RPMI7951 (cell line): ENCODE measurements at regions not wholly inside any gene's neighbourhood (a gene's known extent, or its start where the extent isn't known, plus 50 kb on each side); places are given as distances from the start of the nearest gene placed in this dataset.

Experiments
- DNase-seq: peaks from one replicate; pipeline ENCODE4 v3.0.0-alpha.2; 2012; ENCODE audit warnings: low read depth

GRCh38 chr1:4016351-4017130 lies 116.5 kb upstream of the C1orf174 start:
- DNase-seq = no peak

- DNase-seq = no peak
Observed at GRCh38 chr1:4017636-4018365, 117.7 kb upstream of the C1orf174 start.

- no peak for DNase-seq
Observed at GRCh38 chr1:4018466-4019146, 118.5 kb upstream of the C1orf174 start.

GRCh38 chr1:4019147-4019521 lies 119.1 kb upstream of the C1orf174 start:
- DNase-seq = no peak

- DNase-seq = no peak
Observed at GRCh38 chr1:4019606-4020331, 119.7 kb upstream of the C1orf174 start.

GRCh38 chr1:4020449-4020848 lies 120.4 kb upstream of the C1orf174 start:
- DNase-seq = no peak

GRCh38 chr1:4021136-4021973 lies 121.3 kb upstream of the C1orf174 start:
- no peak for DNase-seq

GRCh38 chr1:4021974-4022268 lies 121.8 kb upstream of the C1orf174 start:
- DNase-seq = no peak

GRCh38 chr1:4022715-4023114 lies 122.6 kb upstream of the C1orf174 start:
- no peak for DNase-seq

- no peak for DNase-seq
Observed at GRCh38 chr1:4023678-4024077, 123.6 kb upstream of the C1orf174 start.

GRCh38 chr1:4024811-4025210 lies 124.7 kb upstream of the C1orf174 start:
- DNase-seq = no peak

- no peak for DNase-seq
Observed at GRCh38 chr1:4025752-4026151, 125.7 kb upstream of the C1orf174 start.

- DNase-seq = no peak
Observed at GRCh38 chr1:4027008-4027407, 126.9 kb upstream of the C1orf174 start.

GRCh38 chr1:4027492-4028138 lies 127.5 kb upstream of the C1orf174 start:
- DNase-seq = no peak

- DNase-seq = no peak
Observed at GRCh38 chr1:4028139-4028501, 128.0 kb upstream of the C1orf174 start.

GRCh38 chr1:4029376-4029775 lies 129.3 kb upstream of the C1orf174 start:
- no peak for DNase-seq

GRCh38 chr1:4032571-4032970 lies 132.5 kb upstream of the C1orf174 start:
- no peak for DNase-seq

GRCh38 chr1:4033129-4033676 lies 133.1 kb upstream of the C1orf174 start:
- no peak for DNase-seq

- no peak for DNase-seq
Observed at GRCh38 chr1:4033713-4034112, 133.6 kb upstream of the C1orf174 start.

- DNase-seq = no peak
Observed at GRCh38 chr1:4034318-4034887, 134.3 kb upstream of the C1orf174 start.
